ENCODE measurements at regions not wholly inside any gene's neighbourhood (a gene's known extent, or its start where the extent isn't known, plus 50 kb on each side); places are given as distances from the start of the nearest gene placed in this dataset.

GRCh38 chr13:44843403-44843802 lies 145.9 kb downstream of the NUFIP1 start:
- no peak for TF ChIP-seq CTCF (IDR thresholded peaks at IDR 0.05; ENCODE audit: borderline replicate concordance, extremely low read depth, low read length, poor library complexity, severe bottlenecking)
- no peak for TF ChIP-seq EZH2 (IDR thresholded peaks at IDR 0.05; ENCODE audit: borderline replicate concordance, low read depth, low read length, severe bottlenecking)
